22Rv1 (cell line): ENCODE measurements at regions not wholly inside any gene's neighbourhood (a gene's known extent, or its start where the extent isn't known, plus 50 kb on each side); places are given as distances from the start of the nearest gene placed in this dataset.

Source experiments
- ZFX ChIP-seq: fragments of 450-650 bp; IDR thresholded peaks from 2 replicates; pipeline ENCODE4 v1.6.1; 2017; ENCODE audit warnings: antibody characterized with exemption, borderline replicate concordance
- TF ChIP-seq, protein P1 (sequence below): fragments of 450-650 bp; IDR thresholded peaks from 2 replicates; pipeline ENCODE4 v1.5.1; 2017; ENCODE audit warnings: mild to moderate bottlenecking

DNA sequence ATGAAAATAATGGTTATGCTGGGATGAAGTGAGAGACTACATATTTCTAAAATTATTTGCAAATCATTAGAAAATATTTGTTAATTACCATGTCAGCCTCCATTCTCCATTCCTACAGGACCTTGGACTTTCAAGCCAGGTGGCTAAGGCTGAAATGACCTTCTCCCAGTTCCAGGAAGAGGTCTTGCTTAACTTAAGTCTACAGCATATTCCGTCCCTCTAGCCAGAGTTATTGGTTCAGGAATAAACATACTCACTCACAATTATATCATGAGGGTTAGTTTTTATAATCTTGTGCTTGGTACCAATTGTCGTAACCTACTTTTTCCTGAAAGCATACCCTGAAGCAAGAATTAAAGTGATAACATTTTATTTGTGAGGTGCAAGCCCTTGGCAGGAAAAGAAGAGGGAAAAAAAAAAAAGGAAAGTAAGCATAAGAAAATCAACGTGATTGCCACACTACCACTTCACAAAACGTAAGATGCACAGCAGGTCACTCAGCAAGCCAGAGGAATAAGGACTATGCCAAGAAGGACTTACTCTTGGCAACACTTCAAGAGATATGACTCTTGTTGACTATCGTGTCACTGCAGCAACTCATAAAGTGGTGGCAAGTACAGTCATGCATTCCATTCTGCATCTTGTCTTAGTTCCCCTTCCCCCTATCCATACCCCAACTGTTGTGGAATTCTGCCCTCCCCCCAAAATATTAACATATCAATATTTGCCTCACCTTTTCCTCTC, 479.1 kb downstream of the MBD2 start:
- TF ChIP-seq, protein P1, sequence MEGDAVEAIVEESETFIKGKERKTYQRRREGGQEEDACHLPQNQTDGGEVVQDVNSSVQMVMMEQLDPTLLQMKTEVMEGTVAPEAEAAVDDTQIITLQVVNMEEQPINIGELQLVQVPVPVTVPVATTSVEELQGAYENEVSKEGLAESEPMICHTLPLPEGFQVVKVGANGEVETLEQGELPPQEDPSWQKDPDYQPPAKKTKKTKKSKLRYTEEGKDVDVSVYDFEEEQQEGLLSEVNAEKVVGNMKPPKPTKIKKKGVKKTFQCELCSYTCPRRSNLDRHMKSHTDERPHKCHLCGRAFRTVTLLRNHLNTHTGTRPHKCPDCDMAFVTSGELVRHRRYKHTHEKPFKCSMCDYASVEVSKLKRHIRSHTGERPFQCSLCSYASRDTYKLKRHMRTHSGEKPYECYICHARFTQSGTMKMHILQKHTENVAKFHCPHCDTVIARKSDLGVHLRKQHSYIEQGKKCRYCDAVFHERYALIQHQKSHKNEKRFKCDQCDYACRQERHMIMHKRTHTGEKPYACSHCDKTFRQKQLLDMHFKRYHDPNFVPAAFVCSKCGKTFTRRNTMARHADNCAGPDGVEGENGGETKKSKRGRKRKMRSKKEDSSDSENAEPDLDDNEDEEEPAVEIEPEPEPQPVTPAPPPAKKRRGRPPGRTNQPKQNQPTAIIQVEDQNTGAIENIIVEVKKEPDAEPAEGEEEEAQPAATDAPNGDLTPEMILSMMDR, result no peak
- no peak for TF ChIP-seq ZFX
